NB4 (cell line): ENCODE measurements at regions not wholly inside any gene's neighbourhood (a gene's known extent, or its start where the extent isn't known, plus 50 kb on each side); places are given as distances from the start of the nearest gene placed in this dataset.

Experiments used
- MAX ChIP-seq: IDR thresholded peaks from 2 replicates; pipeline ENCODE4 v1.6.1; 2011; ENCODE audit warnings: low read depth, low read length
- POLR2A ChIP-seq: IDR thresholded peaks from 2 replicates; pipeline ENCODE4 v1.6.1; 2011; ENCODE audit warnings: mild to moderate bottlenecking; ENCODE audit not compliant: insufficient read length; ENCODE audit errors: extremely low read depth
- TF ChIP-seq, protein P1 (sequence below): IDR thresholded peaks from one replicate; pipeline ENCODE4 v1.5.1; 2012; ENCODE audit warnings: low read depth, low read length

- TF ChIP-seq, protein P1, sequence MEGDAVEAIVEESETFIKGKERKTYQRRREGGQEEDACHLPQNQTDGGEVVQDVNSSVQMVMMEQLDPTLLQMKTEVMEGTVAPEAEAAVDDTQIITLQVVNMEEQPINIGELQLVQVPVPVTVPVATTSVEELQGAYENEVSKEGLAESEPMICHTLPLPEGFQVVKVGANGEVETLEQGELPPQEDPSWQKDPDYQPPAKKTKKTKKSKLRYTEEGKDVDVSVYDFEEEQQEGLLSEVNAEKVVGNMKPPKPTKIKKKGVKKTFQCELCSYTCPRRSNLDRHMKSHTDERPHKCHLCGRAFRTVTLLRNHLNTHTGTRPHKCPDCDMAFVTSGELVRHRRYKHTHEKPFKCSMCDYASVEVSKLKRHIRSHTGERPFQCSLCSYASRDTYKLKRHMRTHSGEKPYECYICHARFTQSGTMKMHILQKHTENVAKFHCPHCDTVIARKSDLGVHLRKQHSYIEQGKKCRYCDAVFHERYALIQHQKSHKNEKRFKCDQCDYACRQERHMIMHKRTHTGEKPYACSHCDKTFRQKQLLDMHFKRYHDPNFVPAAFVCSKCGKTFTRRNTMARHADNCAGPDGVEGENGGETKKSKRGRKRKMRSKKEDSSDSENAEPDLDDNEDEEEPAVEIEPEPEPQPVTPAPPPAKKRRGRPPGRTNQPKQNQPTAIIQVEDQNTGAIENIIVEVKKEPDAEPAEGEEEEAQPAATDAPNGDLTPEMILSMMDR = no peak
- TF ChIP-seq POLR2A (no peak), MAX (no peak)
These were observed 238.5 kb downstream of the TBX18 start for GRCh38 chr6:84525907-84526306.
